DOHH2 (cell line): ENCODE measurements at regions not wholly inside any gene's neighbourhood (a gene's known extent, or its start where the extent isn't known, plus 50 kb on each side); places are given as distances from the start of the nearest gene placed in this dataset.

Experiments used
- H3F3A ChIP-seq: fragments of 200-600 bp; sonication (generic), shearing (Covaris generic); 2 replicates; pipeline ENCODE4 v1.6.0; 2016; ENCODE audit warnings: antibody characterized with exemption, mild to moderate bottlenecking; ENCODE audit not compliant: control insufficient read depth, insufficient read depth
- H3K27ac ChIP-seq: fragments of 200-600 bp; sonication (generic); 2 replicates; pipeline ENCODE4 v1.5.1; 2014; ENCODE audit warnings: low read depth, mild to moderate bottlenecking, low read length, moderate library complexity
- H3K27me3 ChIP-seq: fragments of 200-600 bp; sonication (generic); 2 replicates; pipeline ENCODE4 v1.6.1; 2014; ENCODE audit warnings: mild to moderate bottlenecking, low read length, mixed read lengths; ENCODE audit not compliant: control insufficient read depth
- H3K36me3 ChIP-seq: fragments of 200-600 bp; sonication (generic); 2 replicates; pipeline ENCODE4 v1.6.1; 2014; ENCODE audit warnings: mild to moderate bottlenecking, low read length, moderate library complexity, mixed read lengths; ENCODE audit not compliant: control insufficient read depth
- H3K4me1 ChIP-seq: fragments of 200-600 bp; sonication (generic); 2 replicates; pipeline ENCODE4 v1.6.1; 2014; ENCODE audit warnings: mild to moderate bottlenecking, low read length, mixed read lengths; ENCODE audit not compliant: control insufficient read depth
- H3K4me2 ChIP-seq: fragments of 200-600 bp; sonication (generic); 2 replicates; pipeline ENCODE4 v1.6.0; 2014; ENCODE audit warnings: mild to moderate bottlenecking, low read length, moderate library complexity
- H3K4me3 ChIP-seq: fragments of 200-600 bp; sonication (generic); 2 replicates; pipeline ENCODE4 v1.5.1; 2014; ENCODE audit warnings: mild to moderate bottlenecking, low read length, mixed read lengths
- H3K79me2 ChIP-seq: fragments of 200-600 bp; sonication (generic); 2 replicates; pipeline ENCODE4 v1.6.1; 2014; ENCODE audit warnings: mild to moderate bottlenecking, low read length, mixed read lengths; ENCODE audit not compliant: control insufficient read depth
- H3K9me2 ChIP-seq: fragments of 200-600 bp; sonication (generic); replicated peaks from 2 replicates; pipeline ENCODE4 v1.6.1; 2014; ENCODE audit warnings: mild to moderate bottlenecking, low read length, mixed read lengths; ENCODE audit not compliant: control insufficient read depth
- H3K9me3 ChIP-seq: fragments of 200-600 bp; sonication (generic); 2 replicates; pipeline ENCODE4 v1.6.1; 2014; ENCODE audit warnings: antibody characterized with exemption, low read length, mixed read lengths; ENCODE audit not compliant: control insufficient read depth, insufficient read depth
- H4K20me1 ChIP-seq: fragments of 200-600 bp; sonication (generic); 2 replicates; pipeline ENCODE4 v1.6.0; 2014; ENCODE audit warnings: low read depth, mild to moderate bottlenecking, antibody characterized with exemption, low read length, moderate library complexity; ENCODE audit not compliant: control insufficient read depth, insufficient read depth
- CTCF ChIP-seq: fragments of 200-600 bp; sonication (generic); IDR thresholded peaks from one replicate; pipeline ENCODE4 v1.5.1; 2014; ENCODE audit warnings: antibody characterized with exemption, mild to moderate bottlenecking, low read depth, low read length; ENCODE audit not compliant: poor library complexity, severe bottlenecking
- EZH2phosphoT487 ChIP-seq: fragments of 200-600 bp; sonication (generic); IDR thresholded peaks from 2 replicates; pipeline ENCODE4 v1.6.1; 2017; ENCODE audit warnings: borderline replicate concordance, mild to moderate bottlenecking, antibody characterized with exemption, low read length, moderate library complexity, mixed read lengths

GRCh38 chrX:9189286-9189685 lies 155.4 kb upstream of the FAM9B start:
- H3K27me3 ChIP-seq: no peaks in the 10 kb centered on the region
- H3K4me1 ChIP-seq: no peaks in the 10 kb centered on the region
- H4K20me1 ChIP-seq: no peaks in the 10 kb centered on the region
- no peaks in the 10 kb centered on the region for H3K36me3 ChIP-seq
- no peaks in the 10 kb centered on the region for H3K9me2 ChIP-seq
- H3K9me3 ChIP-seq: no peaks in the 10 kb centered on the region
- H3K4me3 ChIP-seq: no peak overlapping the region
- no peak overlapping the region for H3K27ac ChIP-seq
- H3K79me2 ChIP-seq: no peaks in the 10 kb centered on the region
- H3F3A ChIP-seq: no peaks in the 10 kb centered on the region
- TF ChIP-seq EZH2phosphoT487 (no peak), CTCF (no peak)
- H3K4me2 ChIP-seq: no peak overlapping the region

DNA sequence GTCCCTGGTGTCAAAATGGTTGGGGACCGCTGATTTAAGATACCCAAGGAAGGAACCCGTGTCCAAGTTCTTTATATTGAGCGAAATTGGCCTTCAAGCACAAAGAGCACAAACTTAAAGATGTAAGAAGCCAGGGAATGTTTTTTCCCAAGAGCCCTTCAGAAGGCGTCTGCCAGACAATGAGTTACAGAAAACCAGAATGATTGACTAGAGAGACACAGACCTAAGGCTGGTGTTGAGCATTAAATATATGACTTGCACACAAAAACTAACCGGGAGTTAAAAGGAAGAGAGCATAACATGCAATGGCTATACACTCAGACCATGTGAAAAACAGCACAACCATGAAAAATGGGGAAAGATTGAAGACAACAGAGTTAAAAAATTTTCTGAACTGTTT lies 157.5 kb upstream of the FAM9B start:
- no peak for TF ChIP-seq CTCF
- no peak for TF ChIP-seq EZH2phosphoT487
- H3K9me3 ChIP-seq: no peaks in the 10 kb centered on the region

DNA sequence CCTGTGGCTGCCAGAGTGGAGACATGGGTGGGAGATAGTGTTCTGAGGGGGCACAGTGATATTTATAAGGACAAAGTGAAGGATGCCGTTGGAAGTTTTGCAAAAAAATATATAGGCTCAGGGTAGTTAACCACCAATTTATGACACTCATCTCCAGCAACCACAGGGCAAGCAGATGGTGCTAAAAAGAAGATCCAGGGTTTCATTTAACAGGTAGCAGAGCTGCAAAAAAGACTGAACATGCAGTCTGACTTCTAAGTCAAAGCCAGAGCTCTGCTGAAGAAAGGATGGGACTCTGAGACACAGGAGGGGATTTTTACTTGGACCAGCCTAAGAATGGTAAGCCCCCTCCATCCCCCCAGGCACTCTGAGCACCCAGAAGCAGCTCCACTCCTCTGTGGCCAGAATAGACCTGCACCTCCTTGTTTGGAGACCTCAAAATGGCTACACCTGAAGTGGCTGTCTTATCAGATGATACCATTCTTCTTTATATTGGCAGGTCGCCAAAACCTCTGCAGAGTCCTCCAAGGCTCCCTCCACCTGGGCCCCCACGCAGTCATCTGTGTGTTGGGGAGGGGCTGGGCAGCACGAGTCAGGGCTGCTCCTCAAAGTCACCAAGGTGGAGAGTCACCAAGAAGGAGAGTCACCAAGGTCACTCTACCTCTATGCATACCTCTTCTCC lies 161.4 kb upstream of the FAM9B start:
- TF ChIP-seq EZH2phosphoT487 (no peak), CTCF (no peak)
- H4K20me1 ChIP-seq: no peaks in the 10 kb centered on the region
- peak overlapping the region; percentile 32; the same call in 1 of the 2 replicates for H3K4me2 ChIP-seq

More for the DNA sequence above, 157.5 kb upstream of the FAM9B start:
- no peaks in the 10 kb centered on the region for H3K79me2 ChIP-seq
- no peak overlapping the region for H3K4me3 ChIP-seq
- H3K9me2 ChIP-seq: no peaks in the 10 kb centered on the region
- H3K27ac ChIP-seq: no peak overlapping the region
- no peaks in the 10 kb centered on the region for H3K36me3 ChIP-seq
- H4K20me1 ChIP-seq: no peaks in the 10 kb centered on the region
- H3K4me1 ChIP-seq: peaks cover 16% of the 10 kb centered on the region
- H3K27me3 ChIP-seq: no peaks in the 10 kb centered on the region
- H3F3A ChIP-seq: no peaks in the 10 kb centered on the region
- no peak overlapping the region for H3K4me2 ChIP-seq

More for the DNA sequence above, 161.4 kb upstream of the FAM9B start:
- Histone ChIP-seq H3K36me3 (no peaks in the 10 kb centered on the region), H3K4me1 (peaks cover 27% of the 10 kb centered on the region), H3F3A (no peaks in the 10 kb centered on the region), H3K9me2 (no peaks in the 10 kb centered on the region), H3K27ac (no peak overlapping the region), H3K79me2 (no peaks in the 10 kb centered on the region), H3K4me3 (0 out of 2 replicates have a peak overlapping the region, but pooled peaks have one; percentile 1), H3K9me3 (no peaks in the 10 kb centered on the region), H3K27me3 (no peaks in the 10 kb centered on the region)
